Mammary epithelial cell (primary cell): ENCODE measurements at regions not wholly inside any gene's neighbourhood (a gene's known extent, or its start where the extent isn't known, plus 50 kb on each side); places are given as distances from the start of the nearest gene placed in this dataset.

Experiments
- EZH2 ChIP-seq: IDR thresholded peaks from 2 replicates; pipeline ENCODE4 v1.6.1; 2012; ENCODE audit warnings: low read length, inconsistent platforms, borderline replicate concordance
- TF ChIP-seq, protein P1 (sequence below), 2 donors: IDR thresholded peaks in 1 of 2; conservative IDR thresholded peaks in 1 of 2; 2 replicates each; pipeline ENCODE4 v1.5.1; 2011 to 2012; ENCODE audit warnings: inconsistent platforms in 2 of 2, low read length in 2 of 2, mild to moderate bottlenecking in 2 of 2, control low read depth in 1 of 2, low read depth in 1 of 2; ENCODE audit not compliant: insufficient read depth in 1 of 2; ENCODE audit errors: extremely low read depth in 1 of 2

GRCh38 chr3:117523418-117523817 lies 813.8 kb downstream of the TUSC7 start:
- TF ChIP-seq EZH2, result no peak
- TF ChIP-seq, protein P1, sequence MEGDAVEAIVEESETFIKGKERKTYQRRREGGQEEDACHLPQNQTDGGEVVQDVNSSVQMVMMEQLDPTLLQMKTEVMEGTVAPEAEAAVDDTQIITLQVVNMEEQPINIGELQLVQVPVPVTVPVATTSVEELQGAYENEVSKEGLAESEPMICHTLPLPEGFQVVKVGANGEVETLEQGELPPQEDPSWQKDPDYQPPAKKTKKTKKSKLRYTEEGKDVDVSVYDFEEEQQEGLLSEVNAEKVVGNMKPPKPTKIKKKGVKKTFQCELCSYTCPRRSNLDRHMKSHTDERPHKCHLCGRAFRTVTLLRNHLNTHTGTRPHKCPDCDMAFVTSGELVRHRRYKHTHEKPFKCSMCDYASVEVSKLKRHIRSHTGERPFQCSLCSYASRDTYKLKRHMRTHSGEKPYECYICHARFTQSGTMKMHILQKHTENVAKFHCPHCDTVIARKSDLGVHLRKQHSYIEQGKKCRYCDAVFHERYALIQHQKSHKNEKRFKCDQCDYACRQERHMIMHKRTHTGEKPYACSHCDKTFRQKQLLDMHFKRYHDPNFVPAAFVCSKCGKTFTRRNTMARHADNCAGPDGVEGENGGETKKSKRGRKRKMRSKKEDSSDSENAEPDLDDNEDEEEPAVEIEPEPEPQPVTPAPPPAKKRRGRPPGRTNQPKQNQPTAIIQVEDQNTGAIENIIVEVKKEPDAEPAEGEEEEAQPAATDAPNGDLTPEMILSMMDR (conservative IDR thresholded peaks at IDR 0.05 in 1 of 2, IDR thresholded peaks at IDR 0.05 in 1 of 2; ENCODE audit: extremely low read depth in 1 of 2, insufficient read depth in 1 of 2, low read depth in 1 of 2, low read length in 2 of 2), result no peak
